ENCODE measurements at regions not wholly inside any gene's neighbourhood (a gene's known extent, or its start where the extent isn't known, plus 50 kb on each side); places are given as distances from the start of the nearest gene placed in this dataset.
A peak's percentile ranks its signal among the peaks of the same experiment; 100 is the strongest.

GRCh38 chr1:8142955-8143629, 117.0 kb upstream of the ERRFI1 start:
- TF ChIP-seq EP300 (IDR thresholded peaks at IDR 0.05) (no peak), POLR2AphosphoS5 (IDR thresholded peaks at IDR 0.05) (peak in 1 of 4 donors; percentile 21)
- no peak for DNase-seq
- intact Hi-C loops (cut with DNase I): no loop called here
- 77 to 91% methylated on average over 7 of the region's 7 CpGs for WGBS, 2 donors
- Histone ChIP-seq H3K27me3 (no peaks in the 10 kb centered on the region), H3K27ac (peak overlapping the region; percentile 30 to 73 (median 54)), H3K36me3 (no peaks in the 10 kb centered on the region), H3K9me3 (no peaks in the 10 kb centered on the region), H3K4me3 (no peak overlapping the region), H3K4me1 (peaks cover 0 to 21% (median 12%) of the 10 kb centered on the region in 4 donors)

GRCh38 chr1:8139941-8140340, 113.8 kb upstream of the ERRFI1 start:
- TF ChIP-seq EP300 (IDR thresholded peaks at IDR 0.05) (no peak), POLR2A (IDR thresholded peaks at IDR 0.05) (no peak), CTCF (IDR thresholded peaks at IDR 0.05) (no peak), POLR2AphosphoS5 (IDR thresholded peaks at IDR 0.05) (no peak)
- peaks cover 0 to 52% (median 43%) of the 10 kb centered on the region in 4 donors for H3K4me1 ChIP-seq
- intact Hi-C loops (cut with DNase I): loop anchor here (10.0 kb wide), 1 partner anchor 175 kb away; the partner anchor contains the start of gene SLC45A1

GRCh38 chr1:8139383-8139782, 113.3 kb upstream of the ERRFI1 start:
- intact Hi-C loops (cut with DNase I): loop anchor here (10.0 kb wide), 1 partner anchor 175 kb away; the partner anchor contains the start of gene SLC45A1
- DNase-seq: no peak
- Histone ChIP-seq H3K9me3 (no peaks in the 10 kb centered on the region), H3K4me3 (no peak overlapping the region), H3K27ac (no peak overlapping the region), H3K36me3 (no peaks in the 10 kb centered on the region), H3K27me3 (no peaks in the 10 kb centered on the region), H3K4me1 (peaks cover 0 to 58% (median 48%) of the 10 kb centered on the region in 4 donors)
- TF ChIP-seq POLR2A (IDR thresholded peaks at IDR 0.05): no peak
- no peak for TF ChIP-seq POLR2AphosphoS5 (IDR thresholded peaks at IDR 0.05)
- no peak for TF ChIP-seq CTCF (IDR thresholded peaks at IDR 0.05)
- TF ChIP-seq EP300 (IDR thresholded peaks at IDR 0.05): no peak
- WGBS, 2 donors: 93 to 94% methylated on average over 6 of the region's 6 CpGs

More at GRCh38 chr1:8139941-8140340, 113.8 kb upstream of the ERRFI1 start:
- H3K36me3 ChIP-seq: no peaks in the 10 kb centered on the region
- H3K27ac ChIP-seq: peak overlapping the region in 1 of 4 donors; percentile 73
- no peak overlapping the region for H3K4me3 ChIP-seq
- no peak for DNase-seq
- no peaks in the 10 kb centered on the region for H3K27me3 ChIP-seq
- H3K9me3 ChIP-seq: no peaks in the 10 kb centered on the region
- WGBS, 2 donors: 95 to 97% methylated on average over 11 of the region's 11 CpGs

- DNase-seq: no peak
- Histone ChIP-seq H3K9me3 (no peaks in the 10 kb centered on the region), H3K36me3 (no peaks in the 10 kb centered on the region), H3K4me3 (no peak overlapping the region), H3K27me3 (no peaks in the 10 kb centered on the region), H3K27ac (peak overlapping the region; percentile 85 to 93 (median 89)), H3K4me1 (peaks cover 0 to 65% (median 54%) of the 10 kb centered on the region in 4 donors)
- intact Hi-C loops (cut with DNase I): loop anchor here (10.0 kb wide), 1 partner anchor 176 kb away; the partner anchor contains the start of gene SLC45A1
- TF ChIP-seq EP300 (IDR thresholded peaks at IDR 0.05) (no peak), POLR2AphosphoS5 (IDR thresholded peaks at IDR 0.05) (no peak), POLR2A (IDR thresholded peaks at IDR 0.05) (no peak), CTCF (IDR thresholded peaks at IDR 0.05) (no peak)
- 92 to 93% methylated on average over 6 of the region's 6 CpGs for WGBS, 2 donors
These were observed 112.6 kb upstream of the ERRFI1 start for GRCh38 chr1:8138673-8139072.

GRCh38 chr1:8137481-8138244, 111.6 kb upstream of the ERRFI1 start:
- Histone ChIP-seq H3K36me3 (no peaks in the 10 kb centered on the region), H3K9me3 (no peaks in the 10 kb centered on the region), H3K4me1 (peaks cover 0 to 73% (median 57%) of the 10 kb centered on the region in 4 donors), H3K27me3 (no peaks in the 10 kb centered on the region), H3K4me3 (no peak overlapping the region), H3K27ac (peak overlapping the region; percentile 85 to 93 (median 89))
- peak; percentile 33 to 68 (median 64) for TF ChIP-seq POLR2AphosphoS5 (IDR thresholded peaks at IDR 0.05)
- no peak for TF ChIP-seq EP300 (IDR thresholded peaks at IDR 0.05)
- peak; percentile 85 for DNase-seq
- intact Hi-C loops (cut with DNase I): loop anchor here (10.0 kb wide), 1 partner anchor 177 kb away; the partner anchor contains the start of gene SLC45A1
- WGBS, 2 donors: 53 to 77% methylated on average over 13 of the region's 13 CpGs

All from sigmoid colon (tissue), 6 donors.